ENCODE measurements at regions not wholly inside any gene's neighbourhood (a gene's known extent, or its start where the extent isn't known, plus 50 kb on each side); places are given as distances from the start of the nearest gene placed in this dataset.

- Mint-ChIP-seq H3K27me3 (no peaks in the 10 kb centered on the region), H3K9me3 (peaks cover 3% of the 10 kb centered on the region)
Observed at GRCh38 chr3:117059956-117060270, 350.3 kb downstream of the TUSC7 start.

GRCh38 chr3:117063930-117064329, 354.4 kb downstream of the TUSC7 start:
- DNase-seq (ENCODE audit: low spot score) (no peak), ATAC-seq (no peak)
- Mint-ChIP-seq H3K4me3 (no peak overlapping the region), H3K27ac (no peak overlapping the region), H3K9me3 (peaks cover 9% of the 10 kb centered on the region), H3K36me3 (no peaks in the 10 kb centered on the region), H3K27me3 (no peaks in the 10 kb centered on the region), H3K4me1 (ENCODE audit: low read depth in 2 of 2) (no peaks in the 10 kb centered on the region)

More at GRCh38 chr3:117059956-117060270, 350.3 kb downstream of the TUSC7 start:
- no peaks in the 10 kb centered on the region for H3K36me3 Mint-ChIP-seq
- DNase-seq (ENCODE audit: low spot score), result no peak
- H3K4me1 Mint-ChIP-seq (ENCODE audit: low read depth in 2 of 2), result no peaks in the 10 kb centered on the region
- ATAC-seq, result no peak
- no peak overlapping the region for H3K27ac Mint-ChIP-seq
- no peak overlapping the region for H3K4me3 Mint-ChIP-seq

- Mint-ChIP-seq H3K27me3 (no peaks in the 10 kb centered on the region), H3K27ac (no peak overlapping the region), H3K4me1 (ENCODE audit: low read depth in 2 of 2) (no peaks in the 10 kb centered on the region), H3K36me3 (no peaks in the 10 kb centered on the region), H3K4me3 (no peak overlapping the region), H3K9me3 (peaks cover 6% of the 10 kb centered on the region)
- no peak for DNase-seq (ENCODE audit: low spot score)
- no peak for ATAC-seq
Observed at GRCh38 chr3:117068301-117068700, 358.7 kb downstream of the TUSC7 start.

GRCh38 chr3:117074826-117075225, 365.2 kb downstream of the TUSC7 start:
- H3K4me1 Mint-ChIP-seq (ENCODE audit: low read depth in 2 of 2), result no peaks in the 10 kb centered on the region
- no peak overlapping the region for H3K27ac Mint-ChIP-seq
- no peaks in the 10 kb centered on the region for H3K36me3 Mint-ChIP-seq
- peaks cover 3% of the 10 kb centered on the region for H3K9me3 Mint-ChIP-seq
- no peak for ATAC-seq
- no peak for DNase-seq (ENCODE audit: low spot score)
- no peaks in the 10 kb centered on the region for H3K27me3 Mint-ChIP-seq
- H3K4me3 Mint-ChIP-seq, result no peak overlapping the region

- DNase-seq (ENCODE audit: low spot score) (no peak), ATAC-seq (no peak)
- no peak overlapping the region for H3K4me3 Mint-ChIP-seq
- peaks cover 16% of the 10 kb centered on the region for H3K9me3 Mint-ChIP-seq
- peaks cover 11% of the 10 kb centered on the region for H3K36me3 Mint-ChIP-seq
- no peaks in the 10 kb centered on the region for H3K27me3 Mint-ChIP-seq
- H3K4me1 Mint-ChIP-seq (ENCODE audit: low read depth in 2 of 2), result no peaks in the 10 kb centered on the region
- H3K27ac Mint-ChIP-seq, result no peak overlapping the region
Observed at GRCh38 chr3:117079997-117080396, 370.4 kb downstream of the TUSC7 start.

- H3K27ac Mint-ChIP-seq, result no peak overlapping the region
- DNase-seq (ENCODE audit: low spot score) (no peak), ATAC-seq (no peak)
- H3K36me3 Mint-ChIP-seq, result peaks cover 11% of the 10 kb centered on the region
- no peaks in the 10 kb centered on the region for H3K4me1 Mint-ChIP-seq (ENCODE audit: low read depth in 2 of 2)
- no peak overlapping the region for H3K4me3 Mint-ChIP-seq
- no peaks in the 10 kb centered on the region for H3K27me3 Mint-ChIP-seq
- peaks cover 16% of the 10 kb centered on the region for H3K9me3 Mint-ChIP-seq
Observed at GRCh38 chr3:117080872-117081271, 371.3 kb downstream of the TUSC7 start.

- no peaks in the 10 kb centered on the region for H3K4me1 Mint-ChIP-seq (ENCODE audit: low read depth in 2 of 2)
- H3K4me3 Mint-ChIP-seq, result no peak overlapping the region
- H3K27me3 Mint-ChIP-seq, result no peaks in the 10 kb centered on the region
- ATAC-seq (no peak), DNase-seq (ENCODE audit: low spot score) (no peak)
- H3K27ac Mint-ChIP-seq, result no peak overlapping the region
- H3K36me3 Mint-ChIP-seq, result peaks cover 11% of the 10 kb centered on the region
- peaks cover 19% of the 10 kb centered on the region for H3K9me3 Mint-ChIP-seq
Observed at GRCh38 chr3:117084277-117084676, 374.7 kb downstream of the TUSC7 start.

- no peak overlapping the region for H3K4me3 Mint-ChIP-seq
Observed at GRCh38 chr3:117084739-117085270, 375.2 kb downstream of the TUSC7 start.

GRCh38 chr3:117091676-117092075, 382.1 kb downstream of the TUSC7 start:
- no peak overlapping the region for H3K4me3 Mint-ChIP-seq

More at GRCh38 chr3:117084739-117085270, 375.2 kb downstream of the TUSC7 start:
- peaks cover 19% of the 10 kb centered on the region for H3K9me3 Mint-ChIP-seq
- no peak for ATAC-seq
- no peak for DNase-seq (ENCODE audit: low spot score)
- no peaks in the 10 kb centered on the region for H3K4me1 Mint-ChIP-seq (ENCODE audit: low read depth in 2 of 2)
- H3K27me3 Mint-ChIP-seq, result no peaks in the 10 kb centered on the region
- H3K27ac Mint-ChIP-seq, result no peak overlapping the region
- peaks cover 11% of the 10 kb centered on the region for H3K36me3 Mint-ChIP-seq

GRCh38 chr3:117096549-117096948, 387.0 kb downstream of the TUSC7 start:
- H3K36me3 Mint-ChIP-seq, result no peaks in the 10 kb centered on the region
- ATAC-seq (no peak), DNase-seq (ENCODE audit: low spot score) (no peak)
- no peak overlapping the region for H3K27ac Mint-ChIP-seq
- no peaks in the 10 kb centered on the region for H3K27me3 Mint-ChIP-seq
- peaks cover 3% of the 10 kb centered on the region for H3K9me3 Mint-ChIP-seq
- H3K4me3 Mint-ChIP-seq, result no peak overlapping the region
- no peaks in the 10 kb centered on the region for H3K4me1 Mint-ChIP-seq (ENCODE audit: low read depth in 2 of 2)

More at GRCh38 chr3:117091676-117092075, 382.1 kb downstream of the TUSC7 start:
- no peak for ATAC-seq
- Mint-ChIP-seq H3K27me3 (no peaks in the 10 kb centered on the region), H3K27ac (no peak overlapping the region), H3K4me1 (ENCODE audit: low read depth in 2 of 2) (no peaks in the 10 kb centered on the region), H3K36me3 (peaks cover 6% of the 10 kb centered on the region), H3K9me3 (peaks cover 15% of the 10 kb centered on the region)
- DNase-seq (ENCODE audit: low spot score), result no peak

GRCh38 chr3:117097351-117097750, 387.8 kb downstream of the TUSC7 start:
- Mint-ChIP-seq H3K27ac (no peak overlapping the region), H3K9me3 (peaks cover 3% of the 10 kb centered on the region), H3K36me3 (no peaks in the 10 kb centered on the region), H3K27me3 (no peaks in the 10 kb centered on the region), H3K4me1 (ENCODE audit: low read depth in 2 of 2) (no peaks in the 10 kb centered on the region), H3K4me3 (no peak overlapping the region)
- DNase-seq (ENCODE audit: low spot score), result no peak
- ATAC-seq, result no peak

GRCh38 chr3:117101697-117102096, 392.1 kb downstream of the TUSC7 start:
- Mint-ChIP-seq H3K27ac (no peak overlapping the region), H3K36me3 (no peaks in the 10 kb centered on the region), H3K9me3 (peaks cover 7% of the 10 kb centered on the region), H3K27me3 (no peaks in the 10 kb centered on the region), H3K4me3 (no peak overlapping the region), H3K4me1 (ENCODE audit: low read depth in 2 of 2) (no peaks in the 10 kb centered on the region)
- ATAC-seq (no peak), DNase-seq (ENCODE audit: low spot score) (no peak)

- DNase-seq (ENCODE audit: low spot score) (no peak), ATAC-seq (no peak)
- no peak overlapping the region for H3K27ac Mint-ChIP-seq
- H3K4me1 Mint-ChIP-seq (ENCODE audit: low read depth in 2 of 2), result no peaks in the 10 kb centered on the region
- no peaks in the 10 kb centered on the region for H3K36me3 Mint-ChIP-seq
- no peak overlapping the region for H3K4me3 Mint-ChIP-seq
- no peaks in the 10 kb centered on the region for H3K27me3 Mint-ChIP-seq
- H3K9me3 Mint-ChIP-seq, result peaks cover 7% of the 10 kb centered on the region
Observed at GRCh38 chr3:117102426-117102825, 392.8 kb downstream of the TUSC7 start.

GRCh38 chr3:117103675-117104074, 394.1 kb downstream of the TUSC7 start:
- H3K4me1 Mint-ChIP-seq (ENCODE audit: low read depth in 2 of 2), result no peaks in the 10 kb centered on the region
- no peak for DNase-seq (ENCODE audit: low spot score)
- no peak for ATAC-seq
- H3K27me3 Mint-ChIP-seq, result no peaks in the 10 kb centered on the region
- H3K36me3 Mint-ChIP-seq, result peaks cover 5% of the 10 kb centered on the region
- peaks cover 7% of the 10 kb centered on the region for H3K9me3 Mint-ChIP-seq
- no peak overlapping the region for H3K27ac Mint-ChIP-seq
- no peak overlapping the region for H3K4me3 Mint-ChIP-seq

- Mint-ChIP-seq H3K9me3 (peaks cover 7% of the 10 kb centered on the region), H3K27me3 (no peaks in the 10 kb centered on the region), H3K36me3 (peaks cover 5% of the 10 kb centered on the region), H3K27ac (no peak overlapping the region), H3K4me1 (ENCODE audit: low read depth in 2 of 2) (no peaks in the 10 kb centered on the region), H3K4me3 (no peak overlapping the region)
- ATAC-seq (no peak), DNase-seq (ENCODE audit: low spot score) (no peak)
Observed at GRCh38 chr3:117104381-117104780, 394.8 kb downstream of the TUSC7 start.
